PC-9 (cell line): ENCODE measurements at regions not wholly inside any gene's neighbourhood (a gene's known extent, or its start where the extent isn't known, plus 50 kb on each side); places are given as distances from the start of the nearest gene placed in this dataset.

Experiments
- BruUV-seq: library from RNA; stranded (reverse); fragments of 400-500 nt; replicated peaks from 2 replicates; lab custom pipeline; 2021; lab: Mats Ljungman, UMichigan
- CTCF ChIA-PET: fragments of 300-600 bp; sonication (Branson Sonifier 250); formaldehyde crosslinking; loops from one replicate; lab custom pipeline; 2022; ENCODE audit warnings: antibody characterized with exemption; lab: Charles Lee
- POLR2A ChIA-PET: fragments of 300-600 bp; sonication (Branson Sonifier 250); formaldehyde crosslinking; loops from one replicate; lab custom pipeline; 2022; ENCODE audit warnings: antibody characterized with exemption; ENCODE audit not compliant: unreplicated experiment; lab: Charles Lee
- DNase-seq, 2 experiments: peaks; one replicate each; pipeline versions ENCODE4 v3.0.0 to v3.0.0-alpha.2; 2015 to 2022; ENCODE audit warnings: mixed read lengths in 1 of 2
- H2AFZ ChIP-seq: fragments of 200-600 bp; sonication (generic); 2 replicates; pipeline ENCODE4 v1.8.1; 2017; ENCODE audit warnings: antibody characterized with exemption
- H3F3A ChIP-seq: fragments of 200-600 bp; sonication (generic); 2 replicates; pipeline ENCODE4 v1.8.1; 2017; ENCODE audit warnings: antibody characterized with exemption, mild to moderate bottlenecking, low read depth; ENCODE audit not compliant: insufficient read depth
- H3K27ac ChIP-seq: fragments of 200-600 bp; sonication (generic); 2 replicates; pipeline ENCODE4 v1.6.1; 2016; ENCODE audit warnings: mixed run types
- H3K27me3 ChIP-seq: fragments of 200-600 bp; sonication (generic); 2 replicates; pipeline ENCODE4 v1.6.1; 2016; ENCODE audit warnings: low read depth, mixed run types; ENCODE audit not compliant: insufficient read depth
- H3K36me3 ChIP-seq: fragments of 200-600 bp; sonication (generic); 2 replicates; pipeline ENCODE4 v1.6.1; 2016; ENCODE audit warnings: low read depth, mixed run types
- H3K4me1 ChIP-seq: fragments of 200-600 bp; sonication (generic); replicated peaks from 2 replicates; pipeline ENCODE4 v1.6.1; 2016; ENCODE audit warnings: mixed run types; ENCODE audit not compliant: insufficient read depth
- H3K4me2 ChIP-seq: fragments of 200-600 bp; sonication (generic); 2 replicates; pipeline ENCODE4 v1.6.1; 2017; ENCODE audit warnings: mixed run types
- H3K4me3 ChIP-seq: fragments of 200-600 bp; sonication (generic); 2 replicates; pipeline ENCODE4 v1.6.1; 2016; ENCODE audit warnings: mixed run types
- H3K79me2 ChIP-seq: fragments of 200-600 bp; sonication (generic); 2 replicates; pipeline ENCODE4 v1.6.1; 2017; ENCODE audit warnings: low read depth, mixed run types
- H3K9me2 ChIP-seq: fragments of 200-600 bp; sonication (generic); 2 replicates; pipeline ENCODE4 v1.8.1; 2017; ENCODE audit warnings: mild to moderate bottlenecking; ENCODE audit not compliant: insufficient read depth
- H3K9me3 ChIP-seq: fragments of 200-600 bp; sonication (generic); 2 replicates; pipeline ENCODE4 v1.8.1; 2016; ENCODE audit warnings: low read depth; ENCODE audit not compliant: insufficient read depth
- H4K20me1 ChIP-seq: fragments of 200-600 bp; sonication (generic); 2 replicates; pipeline ENCODE4 v1.8.1; 2017; ENCODE audit not compliant: insufficient read depth
- CTCF ChIP-seq: fragments of 200-600 bp; sonication (generic); conservative IDR thresholded peaks from 2 replicates; pipeline ENCODE4 v1.6.1; 2017; ENCODE audit warnings: mixed run types, antibody characterized with exemption, mild to moderate bottlenecking, moderate library complexity
- EZH2 ChIP-seq: fragments of 200-600 bp; sonication (generic); IDR thresholded peaks from 2 replicates; pipeline ENCODE4 v1.8.0; 2017; ENCODE audit warnings: antibody characterized with exemption, low read depth
- intact Hi-C: fragments of 100-400 bp; cut with micrococcal nuclease; formaldehyde crosslinking; loops from one replicate; pipeline ENCODE4 v1.10.0; 2022; ENCODE audit not compliant: unreplicated experiment

- H2AFZ ChIP-seq: no peak overlapping the region
- H3K9me3 ChIP-seq: 0 out of 2 replicates have a peak, but pooled peaks cover 4% of the 10 kb centered on the region
- H4K20me1 ChIP-seq: no peaks in the 10 kb centered on the region
- H3K9me2 ChIP-seq: no peaks in the 10 kb centered on the region
- no peak overlapping the region for H3K4me3 ChIP-seq
- TF ChIP-seq EZH2 (no peak), CTCF (no peak)
- H3K4me1 ChIP-seq: no peaks in the 10 kb centered on the region
- H3K36me3 ChIP-seq: no peaks in the 10 kb centered on the region
- no TSS peak for BruUV-seq
- H3K4me2 ChIP-seq: no peak overlapping the region
- intact Hi-C loops: no loop called here
- no peaks in the 10 kb centered on the region for H3K79me2 ChIP-seq
- peak in 1 of 2 experiments; percentile 6 for DNase-seq
- H3F3A ChIP-seq: no peaks in the 10 kb centered on the region
- no peak overlapping the region for H3K27ac ChIP-seq
- no peaks in the 10 kb centered on the region for H3K27me3 ChIP-seq
- ChIA-PET CTCF (no interaction called here), POLR2A (no interaction called here)
These were observed 942.8 kb upstream of the TENM4 start for GRCh38 chr11:80383655-80384054.

GRCh38 chr11:80379620-80380278 lies 938.9 kb upstream of the TENM4 start:
- Histone ChIP-seq H3K4me1 (no peaks in the 10 kb centered on the region), H3K27ac (no peak overlapping the region), H3K36me3 (no peaks in the 10 kb centered on the region), H3K9me2 (no peaks in the 10 kb centered on the region), H3K27me3 (no peaks in the 10 kb centered on the region), H3K79me2 (no peaks in the 10 kb centered on the region), H3K4me2 (no peak overlapping the region), H3F3A (no peaks in the 10 kb centered on the region), H3K4me3 (no peak overlapping the region), H2AFZ (no peak overlapping the region), H4K20me1 (no peaks in the 10 kb centered on the region), H3K9me3 (0 out of 2 replicates have a peak, but pooled peaks cover 4% of the 10 kb centered on the region)
- ChIA-PET CTCF (no interaction called here), POLR2A (no interaction called here)
- no TSS peak for BruUV-seq
- TF ChIP-seq EZH2 (no peak), CTCF (no peak)
- intact Hi-C loops: no loop called here
- peak in 1 of 2 experiments; percentile 50 for DNase-seq

GRCh38 chr11:80371931-80372330 lies 931.1 kb upstream of the TENM4 start:
- intact Hi-C loops: no loop called here
- no peak for TF ChIP-seq EZH2
- no peak for TF ChIP-seq CTCF
- H3K9me3 ChIP-seq: no peaks in the 10 kb centered on the region
- no peak overlapping the region for H3K4me2 ChIP-seq
- no peak for DNase-seq
- H2AFZ ChIP-seq: no peak overlapping the region
- H4K20me1 ChIP-seq: 0 out of 2 replicates have a peak, but pooled peaks cover 4% of the 10 kb centered on the region
- no peaks in the 10 kb centered on the region for H3K9me2 ChIP-seq
- H3K27ac ChIP-seq: no peak overlapping the region
- H3K4me1 ChIP-seq: no peaks in the 10 kb centered on the region
- H3K4me3 ChIP-seq: no peak overlapping the region
- H3K79me2 ChIP-seq: no peaks in the 10 kb centered on the region
- no peaks in the 10 kb centered on the region for H3K36me3 ChIP-seq
- H3F3A ChIP-seq: no peaks in the 10 kb centered on the region
- H3K27me3 ChIP-seq: no peaks in the 10 kb centered on the region
- ChIA-PET POLR2A (no interaction called here), CTCF (no interaction called here)
- BruUV-seq: no TSS peak
